Lung (tissue), 11 donors: ENCODE measurements at regions not wholly inside any gene's neighbourhood (a gene's known extent, or its start where the extent isn't known, plus 50 kb on each side); places are given as distances from the start of the nearest gene placed in this dataset.

Experiments
- ATAC-seq: fragments of 200-7000 bp; cut with Tn5 transposase; one replicate; pipeline ENCODE4 v1.9.1; 2020; ENCODE audit warnings: moderate number of reproducible peaks; ENCODE audit not compliant: insufficient read depth, low FRiP score
- DNase-seq, 3 donors: peaks; one replicate each; pipeline ENCODE4 v3.0.0-alpha.2; 2013 to 2017
- H3K27ac ChIP-seq, 2 donors: one replicate each; pipeline ENCODE4 v1.5.1; 2013; ENCODE audit warnings: mild to moderate bottlenecking in 2 of 2, moderate library complexity in 2 of 2, control low read depth in 1 of 2, inconsistent platforms in 1 of 2, low read depth in 1 of 2, low read length in 1 of 2
- H3K27me3 ChIP-seq, 3 donors: one replicate each; pipeline ENCODE4 v1.5.1; 2013; ENCODE audit warnings: low read length in 2 of 3; ENCODE audit not compliant: control insufficient read depth in 3 of 3, insufficient read depth in 3 of 3
- H3K36me3 ChIP-seq, 4 donors: one replicate each; pipeline ENCODE4 v1.5.1; 2013; ENCODE audit warnings: low read length in 4 of 4, mild to moderate bottlenecking in 1 of 4, moderate library complexity in 1 of 4; ENCODE audit not compliant: control insufficient read depth in 4 of 4, insufficient read depth in 4 of 4
- H3K4me1 ChIP-seq, 5 donors: one replicate each; pipeline ENCODE4 v1.5.1; 2013; ENCODE audit warnings: low read length in 5 of 5, mild to moderate bottlenecking in 2 of 5, moderate library complexity in 1 of 5; ENCODE audit not compliant: control insufficient read depth in 5 of 5, insufficient read depth in 5 of 5
- H3K4me3 ChIP-seq: one replicate; pipeline ENCODE4 v1.5.1; 2013; ENCODE audit warnings: mild to moderate bottlenecking, control low read depth, moderate library complexity
- H3K9ac ChIP-seq, 2 donors: one replicate each; pipeline ENCODE4 v1.5.1; 2013; ENCODE audit warnings: low read length in 2 of 2, control low read depth in 1 of 2; ENCODE audit not compliant: insufficient read depth in 1 of 2
- H3K9me3 ChIP-seq, 4 donors: one replicate each; pipeline ENCODE4 v1.5.1; 2013; ENCODE audit warnings: low read length in 3 of 4, mild to moderate bottlenecking in 1 of 4, moderate library complexity in 1 of 4; ENCODE audit not compliant: control insufficient read depth in 4 of 4, insufficient read depth in 3 of 4
- CTCF ChIP-seq: IDR thresholded peaks from 2 replicates; pipeline ENCODE4 v1.5.1; 2012; ENCODE audit warnings: mild to moderate bottlenecking; ENCODE audit errors: control extremely low read depth, extremely low read depth
- WGBS, 2 donors: extraction: QIAGEN DNeasy Blood & Tissue Kit; methylation state at CpG; one replicate each; pipeline ENCODE4 v1.1.7; 2013; 5-methylcytosine and 5-hydroxymethylcytosine counted together
- donor health status: control.
- donor health status: control.
- donor health status: Bipolar disorder and iron deficiency.
- donor health status: healthy.
- donor health status: DM: yes; HTN: yes; CAD: no.

GRCh38 chr3:1693145-1693544, 405.5 kb upstream of the CNTN4 start:
- Histone ChIP-seq H3K4me1 (no peaks in the 10 kb centered on the region), H3K9ac (no peak overlapping the region), H3K4me3 (no peak overlapping the region), H3K36me3 (no peaks in the 10 kb centered on the region), H3K27me3 (no peaks in the 10 kb centered on the region), H3K27ac (no peak overlapping the region), H3K9me3 (no peaks in the 10 kb centered on the region)
- WGBS, 2 donors, result 70 to 84% methylated on average over 2 of the region's 2 CpGs
- DNase-seq (no peak), ATAC-seq (no peak)
- no peak for TF ChIP-seq CTCF

- WGBS, 2 donors, result 49 to 58% methylated on average over 5 of the region's 5 CpGs
- DNase-seq, result no peak
Observed at GRCh38 chr3:1696669-1697275, 401.9 kb upstream of the CNTN4 start.

GRCh38 chr3:1699361-1699920, 399.2 kb upstream of the CNTN4 start:
- DNase-seq (no peak), ATAC-seq (peak; percentile 5)
- Histone ChIP-seq H3K27ac (no peak overlapping the region), H3K27me3 (no peaks in the 10 kb centered on the region), H3K4me3 (no peak overlapping the region), H3K9me3 (peaks cover 0 to 3% (median 0%) of the 10 kb centered on the region in 4 donors), H3K36me3 (no peaks in the 10 kb centered on the region), H3K4me1 (no peaks in the 10 kb centered on the region), H3K9ac (no peak overlapping the region)
- no peak for TF ChIP-seq CTCF
- WGBS, 2 donors, result 92 to 96% methylated on average over 17 of the region's 17 CpGs

More at GRCh38 chr3:1696669-1697275, 401.9 kb upstream of the CNTN4 start:
- Histone ChIP-seq H3K27me3 (no peaks in the 10 kb centered on the region), H3K9me3 (peaks cover 0 to 3% (median 0%) of the 10 kb centered on the region in 4 donors), H3K4me3 (no peak overlapping the region), H3K27ac (no peak overlapping the region), H3K36me3 (no peaks in the 10 kb centered on the region), H3K9ac (no peak overlapping the region), H3K4me1 (no peaks in the 10 kb centered on the region)
- no peak for TF ChIP-seq CTCF
- no peak for ATAC-seq

- Histone ChIP-seq H3K9ac (no peak overlapping the region), H3K27ac (no peak overlapping the region), H3K36me3 (no peaks in the 10 kb centered on the region), H3K27me3 (no peaks in the 10 kb centered on the region), H3K4me1 (no peaks in the 10 kb centered on the region), H3K9me3 (peaks cover 0 to 8% (median 0%) of the 10 kb centered on the region in 4 donors), H3K4me3 (no peak overlapping the region)
- no peak for DNase-seq
- WGBS, 2 donors, result 79 to 80% methylated on average over 5 of the region's 5 CpGs
- no peak for ATAC-seq
- TF ChIP-seq CTCF, result no peak
Observed at GRCh38 chr3:1700650-1701049, 398.0 kb upstream of the CNTN4 start.
